GM19397 (cell line): ENCODE measurements at regions not wholly inside any gene's neighbourhood (a gene's known extent, or its start where the extent isn't known, plus 50 kb on each side); places are given as distances from the start of the nearest gene placed in this dataset.

Experiments
- ATAC-seq: cut with Tn5 transposase; IDR thresholded peaks from one replicate; pipeline ENCODE4 v1.9.1; 2021; ENCODE audit warnings: mild to moderate bottlenecking, moderate library complexity; ENCODE audit not compliant: unreplicated experiment

DNA sequence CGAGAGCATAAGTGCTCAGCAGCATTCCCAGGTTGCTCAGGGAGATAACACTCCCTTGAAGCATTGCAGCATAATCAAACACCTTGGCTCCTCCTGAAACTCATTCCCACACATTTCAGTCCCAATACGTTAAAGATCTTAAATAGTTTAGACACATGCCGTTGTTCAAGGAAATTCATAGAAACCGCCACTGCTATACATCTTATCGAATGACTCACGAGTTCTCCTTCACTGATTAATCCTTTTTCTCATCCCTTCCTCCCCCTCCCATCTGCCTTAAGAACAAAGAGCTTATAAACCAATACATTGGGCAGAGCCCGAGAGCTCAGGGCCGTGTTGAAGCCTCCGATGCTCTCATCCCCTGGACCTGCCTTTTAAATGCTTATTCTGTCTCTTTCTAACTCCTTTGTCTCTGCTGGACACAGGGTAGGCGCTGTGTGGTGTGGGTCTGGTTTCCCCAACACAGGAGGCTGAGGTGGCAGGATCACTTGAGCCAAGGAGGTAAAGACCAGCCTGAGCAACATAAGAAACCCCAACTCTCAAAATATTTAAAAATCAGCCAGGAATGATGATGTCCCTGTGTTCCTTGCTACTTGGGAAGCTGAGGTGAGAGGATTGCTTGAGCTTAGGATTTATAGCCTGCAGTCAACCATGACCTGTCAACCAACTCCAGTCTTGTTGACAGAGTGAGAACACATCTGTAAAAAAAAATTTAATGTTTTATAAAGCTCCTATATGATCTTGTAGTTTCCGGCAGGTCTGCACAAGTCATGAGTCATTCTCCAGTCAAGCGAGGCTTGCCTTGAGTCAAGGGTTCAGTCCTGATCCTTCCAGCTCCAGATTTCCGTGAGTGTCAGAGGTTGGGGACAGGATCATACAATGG lies 394.0 kb upstream of the HSFY2 start:
- no peak for ATAC-seq

GRCh38 chrY:19148783-19149182 lies 375.2 kb upstream of the HSFY2 start:
- ATAC-seq, result no peak

GRCh38 chrY:19146296-19146695 lies 372.8 kb upstream of the HSFY2 start:
- no peak for ATAC-seq

- no peak for ATAC-seq
Observed at GRCh38 chrY:19142093-19142492, 368.6 kb upstream of the HSFY2 start.

- no peak for ATAC-seq
Observed at GRCh38 chrY:19140285-19140920, 366.9 kb upstream of the HSFY2 start.

GRCh38 chrY:19134426-19134825 lies 360.9 kb upstream of the HSFY2 start:
- no peak for ATAC-seq

DNA sequence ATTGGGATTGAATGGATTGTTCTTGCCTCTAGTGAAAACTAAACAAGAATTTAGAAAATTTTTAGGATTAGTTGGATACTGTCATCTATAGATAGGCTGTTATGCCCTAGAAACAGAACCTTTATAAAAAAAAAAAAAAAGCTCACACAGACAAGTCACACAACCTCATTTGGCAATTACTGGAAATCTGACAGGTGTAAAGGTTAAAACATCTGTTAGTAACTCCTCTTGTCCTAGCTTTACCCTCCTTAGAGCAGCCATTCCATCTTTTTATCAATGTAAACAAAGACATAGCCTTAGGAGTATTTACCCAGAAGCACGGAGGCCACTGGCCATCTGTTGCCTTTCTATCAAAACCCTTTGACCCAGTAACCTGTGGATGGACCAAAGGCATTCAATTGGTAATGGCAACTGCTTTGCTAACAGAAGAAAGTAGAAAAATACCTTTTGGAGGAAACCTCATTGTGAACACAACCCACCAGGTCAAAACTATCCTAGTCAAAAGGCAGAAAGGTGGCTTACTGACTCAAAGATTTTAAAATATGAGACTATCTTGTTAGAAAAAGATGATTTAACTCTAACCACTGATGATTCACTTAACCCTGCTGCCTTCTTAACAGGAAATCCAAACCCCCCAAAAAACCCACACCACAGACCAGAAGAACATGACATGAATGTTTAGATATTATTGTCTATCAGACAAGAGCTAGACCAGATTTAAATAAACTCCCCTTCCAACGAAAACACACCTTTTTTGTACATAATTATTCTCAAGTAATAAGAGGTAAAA lies 357.2 kb upstream of the HSFY2 start:
- ATAC-seq, result no peak

GRCh38 chrY:19126889-19127288 lies 353.4 kb upstream of the HSFY2 start:
- ATAC-seq, result no peak

DNA sequence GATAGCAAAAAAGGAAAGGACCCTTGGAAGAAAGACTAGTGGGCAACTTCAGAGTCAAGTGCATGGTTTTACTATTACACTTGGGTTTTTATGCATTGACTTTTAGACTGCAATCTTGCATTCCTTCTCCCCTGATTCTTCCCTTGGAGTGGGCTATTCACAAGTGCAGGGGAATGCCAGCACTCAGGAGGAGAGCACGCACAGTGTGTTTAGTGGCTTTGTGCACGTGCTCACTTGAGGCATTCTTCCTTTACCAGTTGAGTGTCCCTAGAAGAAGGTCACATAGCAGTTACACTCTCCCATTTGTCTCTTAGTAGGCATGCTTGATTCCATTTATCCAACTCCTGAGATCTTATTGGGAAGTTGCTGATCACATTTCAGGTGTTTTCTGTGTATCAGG lies 351.1 kb upstream of the HSFY2 start:
- ATAC-seq, result no peak

DNA sequence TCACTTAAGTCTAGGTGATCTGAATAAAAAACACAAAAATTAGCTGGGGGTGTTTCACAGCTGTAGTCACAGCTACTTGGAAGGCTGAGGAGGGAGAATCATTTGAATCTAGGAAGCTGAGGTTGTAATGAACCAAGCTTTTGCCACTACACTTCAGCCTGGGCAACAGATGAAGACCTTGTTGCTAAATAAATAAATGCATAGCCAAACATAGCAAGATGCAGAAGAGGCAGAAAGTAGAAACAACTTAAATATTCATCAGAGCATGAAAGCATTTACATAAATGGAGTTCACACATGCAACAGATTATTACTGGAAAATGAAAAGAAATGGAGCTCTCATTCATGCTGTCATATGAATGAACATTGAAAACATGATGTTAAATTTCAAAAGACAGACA lies 348.9 kb upstream of the HSFY2 start:
- ATAC-seq, result no peak

GRCh38 chrY:19098349-19098748 lies 324.8 kb upstream of the HSFY2 start:
- no peak for ATAC-seq

- ATAC-seq, result no peak
Observed at GRCh38 chrY:19095460-19095859, 321.9 kb upstream of the HSFY2 start.

- no peak for ATAC-seq
Observed at GRCh38 chrY:19083006-19083405, 309.5 kb upstream of the HSFY2 start.

DNA sequence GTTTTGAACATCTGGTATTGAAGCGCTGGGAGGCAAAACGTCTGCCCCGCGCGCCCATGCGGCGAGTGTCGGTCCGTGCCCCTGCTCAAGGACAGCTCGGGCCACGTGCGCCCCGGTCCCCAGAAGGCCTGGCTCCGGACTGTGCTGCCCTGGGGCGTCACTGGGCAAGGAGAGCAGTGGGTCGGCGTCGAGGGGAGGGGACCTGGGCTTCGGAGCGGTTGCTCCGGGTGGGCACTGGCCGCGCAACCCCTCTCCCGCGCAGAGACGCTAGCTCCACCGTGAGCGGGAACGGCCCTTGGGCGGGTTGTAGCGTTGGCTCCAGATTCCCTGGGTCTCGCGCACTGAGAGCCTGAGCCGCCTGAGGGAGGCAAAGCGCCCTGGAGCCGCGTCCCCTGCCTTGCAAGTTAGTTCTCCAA lies 304.2 kb upstream of the HSFY2 start:
- peak; percentile 19 for ATAC-seq

DNA sequence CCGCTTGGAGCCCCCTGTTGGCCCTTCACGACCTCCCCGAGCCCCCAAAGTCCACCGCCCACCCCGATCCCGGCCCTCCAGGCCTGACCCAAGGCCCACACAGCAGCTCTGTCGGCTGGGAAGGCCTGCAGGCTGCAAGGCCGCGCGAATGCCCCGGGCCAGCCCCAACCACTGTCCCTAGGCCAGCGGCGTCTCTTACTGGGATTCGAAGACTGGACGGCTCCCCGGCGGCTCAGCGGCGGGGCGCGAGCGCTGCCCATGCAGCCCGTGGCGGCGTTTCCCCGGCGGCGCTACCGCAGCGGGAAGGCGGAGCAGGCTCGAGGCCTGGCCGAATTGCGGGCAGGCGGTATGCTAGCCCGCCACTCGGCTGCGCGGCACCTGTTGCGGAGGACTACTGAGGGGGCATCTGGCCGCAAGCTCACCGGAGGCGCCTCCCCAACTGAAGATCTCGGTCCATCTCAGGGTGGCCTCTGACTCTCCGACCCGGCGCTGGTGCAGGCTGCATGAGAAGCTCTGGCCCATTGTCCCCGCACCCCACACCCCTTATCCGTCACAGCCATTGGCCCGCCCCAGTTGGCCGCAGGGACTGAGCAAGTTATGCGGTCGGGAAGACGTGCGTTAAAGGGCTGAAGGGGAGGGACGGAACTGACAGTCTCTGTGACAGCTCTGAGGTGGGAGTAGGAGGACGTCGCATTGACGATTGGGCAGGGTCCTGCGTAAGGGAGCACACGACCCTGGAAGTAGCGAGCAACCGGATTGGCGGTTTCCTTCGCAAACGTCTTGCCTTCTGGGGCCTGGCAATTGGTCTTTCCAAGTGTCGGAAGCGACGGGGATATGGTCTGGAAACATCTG lies 303.5 kb upstream of the HSFY2 start:
- peak; percentile 66 for ATAC-seq

DNA sequence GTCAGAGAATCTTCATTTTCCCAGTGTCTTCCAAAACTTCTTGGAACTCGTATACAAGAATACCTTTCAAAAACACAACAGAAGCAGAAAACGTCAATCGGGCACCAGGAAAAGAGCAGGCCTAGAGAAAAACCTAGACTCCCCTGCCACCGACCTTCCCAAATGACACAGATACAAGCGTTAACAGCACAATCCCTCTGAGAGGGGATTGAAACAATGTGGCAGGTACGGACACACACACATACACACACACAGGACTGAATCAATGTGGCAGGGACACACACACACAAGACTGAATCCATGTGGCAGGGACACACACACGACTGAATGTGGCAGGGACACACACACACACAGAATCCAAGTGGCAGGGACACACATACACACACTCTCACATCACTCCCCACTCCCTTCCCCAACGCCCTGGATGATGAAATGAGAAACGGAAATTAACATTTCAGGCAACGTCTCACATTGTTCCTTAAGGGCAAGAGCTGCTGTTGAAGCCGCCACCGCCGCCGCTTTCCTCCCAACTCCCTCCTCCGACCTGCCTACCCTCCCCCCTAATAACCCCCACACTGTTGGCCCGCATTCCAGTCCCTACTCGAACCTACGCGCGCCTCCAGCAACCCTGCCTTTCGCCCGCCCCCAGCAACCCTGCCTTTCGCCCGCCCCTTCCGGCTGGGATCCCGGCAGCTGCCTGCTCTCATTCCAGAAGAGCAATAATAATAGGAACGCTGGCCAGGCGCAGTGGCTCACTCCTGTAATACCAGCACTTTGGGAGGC lies 302.1 kb upstream of the HSFY2 start:
- no peak for ATAC-seq

DNA sequence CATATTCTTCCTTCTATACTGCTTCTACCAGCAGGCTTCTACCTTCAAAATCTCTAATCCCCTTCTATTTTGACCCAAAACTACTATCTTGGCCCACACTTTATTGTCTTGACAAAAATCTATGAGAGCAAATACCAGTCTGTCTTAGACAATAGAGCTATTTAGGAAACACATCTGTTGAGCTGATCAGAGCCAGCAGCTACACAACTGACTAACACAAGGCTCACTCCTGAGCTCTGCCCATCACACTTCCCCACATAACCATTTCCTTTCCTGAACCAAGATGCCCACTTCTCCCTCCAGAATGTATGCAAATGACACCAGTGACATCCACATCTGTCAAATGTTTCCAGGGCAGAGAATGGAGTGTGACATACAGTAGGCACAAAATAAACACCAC lies 293.9 kb upstream of the HSFY2 start:
- no peak for ATAC-seq

- ATAC-seq, result no peak
Observed at GRCh38 chrY:19066447-19067190, 293.1 kb upstream of the HSFY2 start.

GRCh38 chrY:19065119-19065518 lies 291.6 kb upstream of the HSFY2 start:
- no peak for ATAC-seq
